Ureter (tissue), 1 donor: ENCODE measurements at regions not wholly inside any gene's neighbourhood (a gene's known extent, or its start where the extent isn't known, plus 50 kb on each side); places are given as distances from the start of the nearest gene placed in this dataset.
"Not testable (repeated sequence)": the region's sequence is repeated elsewhere in the genome, so short reads cannot be mapped to it uniquely, and the experiment has no call there.

Source experiments
- DNase-seq: peaks from one replicate; pipeline ENCODE4 v3.0.0-alpha.2; 2020; ENCODE audit warnings: low spot score
- donor health status: DM: yes; HTN: yes; CAD: no.

DNA sequence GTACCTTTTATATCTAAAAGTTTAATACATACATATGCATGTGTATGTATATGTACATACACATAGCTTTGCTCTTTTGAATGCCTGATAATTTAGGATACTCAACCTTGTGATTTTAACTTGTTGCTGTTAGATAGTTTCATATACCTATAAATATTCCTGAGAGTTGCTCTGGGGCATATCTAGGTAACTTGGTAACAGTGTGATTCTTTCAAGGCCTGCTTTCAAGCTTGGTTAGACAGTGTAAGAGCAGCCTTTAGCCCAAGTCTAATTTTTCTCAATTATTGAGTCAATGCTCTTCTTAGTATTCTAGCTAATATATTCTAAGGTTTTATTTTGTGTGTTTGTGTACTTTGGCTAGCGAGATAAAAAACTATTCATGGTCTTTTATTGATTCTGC, 762.1 kb upstream of the MIR17HG start:
- no peak for DNase-seq

DNA sequence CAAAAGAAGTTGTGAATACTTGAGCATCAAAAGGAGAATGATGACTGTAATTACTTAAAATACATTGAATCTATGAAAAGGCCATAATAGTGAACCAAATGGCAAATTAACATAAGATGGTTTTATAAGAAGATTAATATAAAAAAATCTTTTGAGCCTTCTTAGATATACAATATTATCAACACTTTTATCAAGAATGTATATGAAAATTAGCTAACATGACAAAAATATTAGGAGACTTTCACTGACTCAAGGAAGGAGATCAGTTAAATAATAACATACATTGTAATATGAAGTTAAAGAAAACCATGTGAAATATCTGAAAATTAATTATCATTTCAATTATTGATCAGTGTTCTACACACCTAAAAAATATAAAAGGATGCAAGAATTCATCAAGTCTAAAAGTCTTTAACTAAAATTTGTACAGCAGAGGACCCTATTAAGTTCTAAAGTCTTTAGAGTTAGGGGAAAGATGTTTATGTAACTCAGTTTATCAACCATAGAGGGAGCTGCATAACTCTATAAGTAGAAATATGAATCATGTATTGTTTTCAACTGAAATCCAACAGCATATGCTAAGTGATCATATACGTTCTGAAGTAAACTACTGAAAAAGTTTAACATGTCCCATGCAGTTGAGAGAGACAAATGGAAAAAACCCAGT, 756.1 kb upstream of the MIR17HG start:
- DNase-seq, result no peak

DNA sequence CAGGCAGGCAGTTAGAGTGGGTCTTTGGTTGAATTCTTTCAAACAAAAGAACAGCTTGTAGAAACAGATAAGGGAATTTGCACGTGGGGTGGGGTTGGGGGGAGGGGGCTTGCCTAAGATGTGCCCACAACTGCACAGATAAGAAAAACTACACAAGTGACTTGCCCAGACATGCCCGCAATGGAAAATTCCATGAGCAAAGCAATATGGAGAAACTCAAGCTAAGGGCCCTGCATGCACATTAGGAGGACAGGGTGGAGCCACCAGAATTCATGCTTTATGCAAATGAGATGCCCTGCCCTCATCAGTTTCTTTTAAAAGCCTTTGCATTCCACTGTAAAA, 755.6 kb upstream of the MIR17HG start:
- DNase-seq, result no peak

DNA sequence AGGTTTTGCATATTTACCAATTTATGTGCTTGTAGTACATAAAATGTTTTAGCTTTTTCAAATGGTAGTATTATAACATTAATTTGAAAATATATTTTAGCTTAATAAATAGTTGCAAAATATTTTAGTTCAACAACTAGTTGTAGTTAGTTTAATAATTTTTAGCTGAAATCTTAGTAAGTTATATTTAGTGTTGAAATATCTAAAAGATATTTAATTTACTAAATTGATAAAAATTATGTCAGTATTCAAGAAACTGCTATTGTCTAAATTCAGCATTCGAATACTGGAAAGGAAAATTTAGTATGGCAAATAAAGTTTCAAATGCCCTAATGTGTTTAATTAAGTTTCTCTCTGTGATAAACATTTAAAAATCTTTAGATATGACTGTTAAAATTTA, 754.5 kb upstream of the MIR17HG start:
- no peak for DNase-seq

DNA sequence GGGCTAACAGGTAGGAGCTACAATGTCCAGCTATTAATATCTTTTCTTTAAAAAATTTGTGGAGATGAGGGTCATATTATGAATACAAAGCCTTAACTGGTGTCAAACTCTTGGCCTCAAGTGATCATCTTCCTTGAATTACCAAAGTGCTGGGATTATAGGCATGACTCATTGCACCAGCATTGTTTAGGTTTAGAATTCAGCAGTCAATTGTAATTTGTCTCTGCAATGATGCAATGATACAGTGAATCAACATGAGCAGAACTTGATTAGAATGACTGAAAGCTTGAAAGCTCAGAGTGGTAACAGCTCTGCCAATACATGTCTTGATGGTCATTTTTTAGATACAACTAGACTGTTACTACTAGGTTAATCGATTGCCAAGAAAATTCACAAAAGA, 752.8 kb upstream of the MIR17HG start:
- DNase-seq, result no peak

DNA sequence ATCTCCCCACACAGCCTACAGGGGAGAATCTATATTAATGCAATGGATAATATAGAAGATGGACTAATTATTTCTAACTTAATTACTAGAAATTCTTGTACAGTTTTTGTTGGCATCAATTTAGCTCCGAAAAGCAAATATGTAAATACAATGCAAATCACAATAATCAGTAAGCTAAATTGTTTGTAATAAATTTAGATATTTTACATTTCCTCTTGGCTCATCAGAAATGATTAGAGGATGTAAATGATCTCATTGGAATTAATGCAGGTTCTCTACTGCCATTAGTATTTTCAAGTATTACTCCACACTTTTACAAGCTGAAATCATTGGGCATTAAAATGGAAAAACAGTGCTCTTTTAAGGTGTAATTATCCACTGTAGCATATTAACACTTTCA, 741.8 kb upstream of the MIR17HG start:
- no peak for DNase-seq

DNA sequence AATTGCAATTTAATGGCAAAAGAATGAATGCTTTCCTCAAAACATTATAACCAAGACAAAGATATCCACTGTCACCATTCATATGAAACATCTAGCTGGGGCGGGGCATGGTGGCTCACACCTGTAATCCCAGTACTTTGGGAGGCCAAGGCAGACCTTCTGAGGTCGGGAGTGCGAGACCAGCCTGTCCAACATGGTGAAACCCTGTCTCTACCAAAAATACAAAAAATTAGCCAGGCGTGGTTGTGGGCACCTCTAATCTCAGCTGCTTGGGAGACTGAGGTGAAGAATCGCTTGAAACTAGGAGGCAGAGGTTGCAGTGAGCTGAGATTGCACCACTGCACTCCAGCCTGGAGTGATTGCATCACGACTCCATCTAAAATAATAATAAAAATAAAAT, 740.6 kb upstream of the MIR17HG start:
- not testable (repeated sequence) for DNase-seq

DNA sequence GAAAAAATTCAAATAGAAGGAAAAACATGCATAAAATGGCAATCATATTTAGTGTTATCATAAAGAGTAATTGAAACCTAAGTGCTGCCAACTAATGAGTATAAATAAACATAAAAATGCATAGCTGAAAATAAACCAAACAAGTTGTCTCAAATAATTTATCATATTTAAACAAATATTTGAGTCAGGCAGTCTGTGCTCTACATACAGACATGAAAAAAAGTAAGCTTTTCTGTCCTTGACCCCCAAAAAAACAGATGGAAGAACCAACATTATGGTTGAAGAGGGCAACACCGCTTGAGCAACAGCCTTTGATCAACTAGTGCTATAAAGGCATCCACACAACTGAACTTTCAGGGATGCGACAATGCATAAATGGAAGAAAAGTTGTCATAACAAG, 735.1 kb upstream of the MIR17HG start:
- DNase-seq, result no peak

DNA sequence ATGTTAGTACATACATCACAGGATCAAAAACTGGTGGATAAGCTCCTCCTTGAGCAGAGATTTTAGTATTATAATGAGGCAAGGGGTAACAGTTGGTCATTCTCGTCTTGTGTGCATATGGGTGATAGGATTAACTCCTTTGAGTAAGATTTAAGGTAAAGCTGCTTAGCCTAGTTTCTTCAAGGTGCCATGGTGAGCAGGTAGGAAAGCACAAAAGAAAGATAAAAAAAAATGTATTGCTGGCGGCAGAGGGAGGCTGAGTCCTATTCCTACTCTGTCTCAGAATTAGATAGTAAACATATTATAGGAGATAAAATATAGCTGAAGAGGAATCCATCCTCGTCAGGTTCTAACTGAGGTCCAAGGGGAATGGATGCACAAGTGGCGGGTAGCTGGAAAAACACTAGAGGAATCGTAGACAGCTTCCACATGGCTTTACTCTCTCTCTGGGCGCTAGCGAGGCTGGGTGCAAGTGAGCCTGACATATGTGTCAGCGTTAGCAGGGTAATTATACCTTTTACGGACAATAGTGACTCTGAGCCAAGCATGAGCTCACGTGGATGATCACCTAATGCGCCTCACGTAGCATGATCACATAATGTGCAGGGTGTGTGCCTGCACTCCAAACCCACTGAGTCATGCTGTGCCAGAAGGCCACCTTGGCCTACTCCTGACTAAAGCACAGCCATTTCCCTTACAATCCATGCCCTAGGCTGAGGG, 734.3 kb upstream of the MIR17HG start:
- no peak for DNase-seq

DNA sequence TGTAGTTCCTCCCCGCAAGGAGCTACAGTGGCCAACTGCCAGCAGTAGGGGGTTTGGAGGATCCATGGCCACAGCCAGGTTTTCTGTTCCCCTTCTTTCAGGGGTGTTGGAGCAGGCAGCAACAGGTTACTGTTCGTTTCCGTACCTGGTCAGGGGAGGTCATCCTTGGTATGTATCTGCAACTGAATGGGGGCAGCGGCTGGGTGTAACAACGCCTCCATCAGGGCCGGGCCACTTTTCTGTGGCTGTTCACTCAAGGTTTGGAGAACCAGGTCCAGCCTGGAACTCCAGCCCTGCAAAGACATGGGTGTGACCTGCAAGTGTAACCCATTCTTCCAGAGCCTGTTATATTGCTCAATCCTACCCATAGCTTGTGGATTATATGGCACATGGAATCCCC, 732.3 kb upstream of the MIR17HG start:
- no peak for DNase-seq

DNA sequence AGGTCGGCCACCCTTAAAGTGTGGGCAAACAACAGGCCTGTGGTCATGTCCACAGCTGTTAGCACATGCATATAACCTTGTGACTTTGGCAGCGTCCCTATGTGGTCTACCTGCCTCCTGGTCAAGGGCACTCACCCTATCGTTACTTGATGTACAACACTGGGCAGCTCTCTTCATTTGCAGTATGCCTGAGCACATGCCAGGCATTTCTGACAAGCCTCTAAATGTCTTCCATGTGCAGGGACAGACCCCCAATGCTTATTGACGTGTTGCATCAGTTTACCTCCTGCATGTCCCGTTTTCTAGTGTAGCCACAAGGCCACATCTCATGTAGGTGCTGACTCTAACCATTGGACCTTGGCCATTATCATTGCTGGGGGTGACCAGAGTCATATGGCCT, 731.7 kb upstream of the MIR17HG start:
- DNase-seq, result no peak

DNA sequence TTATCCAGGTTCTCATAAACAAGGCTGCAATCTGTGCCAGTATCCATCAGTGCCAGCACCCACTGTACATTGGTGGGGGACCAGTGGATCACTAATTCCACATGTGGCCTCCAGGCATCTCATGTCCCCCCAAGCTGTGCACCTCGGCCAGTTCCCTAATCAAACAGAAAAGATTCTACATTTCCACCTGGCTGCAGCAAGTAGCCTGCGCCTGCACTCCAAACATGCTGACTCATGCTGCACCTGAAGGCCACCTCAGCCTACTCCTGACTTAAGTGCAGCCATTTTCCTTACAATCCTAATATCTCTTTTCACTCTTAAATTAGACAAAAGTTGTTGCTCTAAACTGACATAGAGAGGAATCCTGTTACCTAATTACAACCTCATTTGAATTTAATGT, 729.4 kb upstream of the MIR17HG start:
- DNase-seq, result no peak

DNA sequence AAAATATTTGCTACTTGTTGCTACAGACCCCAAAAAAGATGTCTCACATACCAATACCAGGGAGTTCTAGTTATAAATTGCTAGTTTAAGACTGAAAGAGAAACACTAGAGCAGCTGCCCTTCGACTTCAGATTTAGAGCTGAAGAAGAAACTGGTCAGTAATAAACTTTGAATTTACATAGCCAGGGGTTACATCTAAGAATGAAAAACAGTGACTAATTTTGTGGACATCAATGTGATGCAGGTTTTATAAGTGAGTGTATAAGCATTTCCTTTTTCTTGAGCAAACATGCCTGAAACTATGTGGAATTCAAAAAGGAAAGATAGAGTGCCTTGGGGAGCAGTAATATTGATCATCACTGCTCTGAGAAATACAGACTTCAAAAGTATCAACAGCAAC, 724.9 kb upstream of the MIR17HG start:
- no peak for DNase-seq

DNA sequence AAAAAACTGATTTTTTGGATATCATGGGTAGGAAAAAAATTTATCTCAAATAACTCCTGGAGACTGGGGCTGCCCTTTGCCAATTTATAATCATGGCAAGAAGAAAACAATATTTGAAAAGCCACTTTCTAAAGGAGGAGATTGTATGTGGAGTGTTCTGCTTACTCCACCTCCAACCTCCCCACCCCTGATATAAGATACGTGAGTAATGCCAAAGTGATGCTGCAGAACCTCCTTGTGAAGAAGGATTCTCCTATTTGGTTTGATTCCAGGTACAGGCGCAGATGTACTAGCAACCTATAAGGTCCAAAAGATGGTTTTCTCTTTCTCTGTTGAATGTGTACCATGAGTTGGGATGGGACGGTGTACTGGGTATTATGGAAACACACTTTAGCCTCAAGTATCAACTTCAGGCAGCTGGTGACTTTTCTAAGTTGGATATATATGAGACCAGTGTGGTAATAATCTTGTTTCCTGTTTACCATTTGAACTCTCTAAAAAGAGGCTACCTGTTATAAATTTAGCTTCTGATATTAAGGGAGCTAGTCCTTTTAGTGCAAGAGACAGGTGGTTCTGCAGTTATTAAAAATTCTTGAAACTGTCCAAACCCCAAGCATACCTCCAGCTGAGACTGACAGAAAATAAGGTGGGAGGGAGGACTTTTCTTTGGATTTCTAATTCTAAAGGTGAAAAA, 724.0 kb upstream of the MIR17HG start:
- no peak for DNase-seq

DNA sequence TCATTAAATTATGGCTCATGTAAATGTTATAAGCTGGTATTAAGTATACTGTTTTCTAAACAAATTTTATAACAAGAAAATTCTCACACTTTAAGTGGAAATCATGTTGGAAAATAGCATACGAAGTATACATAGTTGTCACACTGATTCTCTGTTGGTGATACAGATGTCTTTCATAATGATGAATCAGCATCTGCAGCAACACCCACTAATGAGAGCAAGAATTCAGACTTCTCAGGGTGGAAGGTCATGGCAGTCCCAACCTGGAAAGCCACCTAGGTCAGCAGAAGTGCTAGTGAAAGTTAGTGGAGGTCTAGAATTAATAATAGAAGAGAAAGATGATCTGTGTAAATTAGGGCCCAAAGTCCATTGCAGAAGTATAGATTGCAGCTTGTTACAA, 719.7 kb upstream of the MIR17HG start:
- DNase-seq, result no peak

DNA sequence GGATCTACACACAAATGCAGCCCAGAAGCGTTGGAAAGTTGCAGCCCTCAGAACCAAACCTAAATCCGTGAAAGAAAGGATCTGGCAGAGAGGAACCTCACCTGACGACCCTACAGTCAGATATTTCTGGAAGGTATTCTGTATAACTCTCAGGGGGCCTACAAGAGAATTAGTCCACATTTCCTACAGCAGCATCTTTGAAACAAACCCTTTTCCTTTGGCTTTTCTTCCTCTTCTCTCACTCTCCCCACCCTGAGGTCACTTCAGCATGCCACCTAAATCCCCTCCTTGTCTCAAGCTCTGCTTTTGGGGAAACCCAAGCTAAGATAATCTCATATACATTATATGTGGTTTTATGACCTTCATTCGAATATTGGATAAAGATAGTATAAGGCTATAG, 719.0 kb upstream of the MIR17HG start:
- DNase-seq, result no peak

DNA sequence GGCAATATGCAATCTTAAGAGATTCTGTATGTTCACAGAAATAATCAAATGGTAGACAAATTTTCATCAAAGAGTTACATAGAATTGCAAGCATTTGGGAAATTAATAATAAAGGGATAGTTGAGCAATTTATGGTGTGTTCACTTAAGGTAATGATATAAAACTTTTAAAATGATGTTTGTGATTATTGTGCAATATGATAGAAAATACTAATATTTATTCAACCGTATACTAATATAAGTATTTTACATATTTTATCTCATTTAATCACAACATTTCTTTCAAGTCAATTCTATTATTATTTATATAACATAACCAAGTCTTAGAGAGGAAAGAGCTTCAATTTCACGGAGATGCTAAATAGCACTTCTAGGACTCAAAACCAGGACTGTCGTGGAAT, 716.8 kb upstream of the MIR17HG start:
- no peak for DNase-seq

DNA sequence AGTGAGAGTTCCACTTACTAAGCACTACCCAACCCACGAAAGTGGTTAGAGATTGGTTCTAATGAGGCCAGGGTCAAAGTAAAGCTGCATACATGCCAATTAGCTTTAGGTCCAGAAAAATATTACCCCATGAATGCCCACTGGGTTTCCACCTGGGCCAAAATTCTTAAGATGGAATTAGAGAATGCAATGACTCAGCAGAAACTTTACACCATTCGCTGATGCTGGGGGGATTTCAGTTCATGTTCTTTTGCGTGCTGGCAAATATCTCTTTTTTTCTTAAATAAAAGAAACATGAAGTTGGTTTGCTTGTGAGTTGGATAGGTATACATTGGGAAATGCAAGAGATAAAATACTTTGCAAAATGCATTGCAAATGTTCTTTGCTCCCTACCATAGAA, 715.3 kb upstream of the MIR17HG start:
- no peak for DNase-seq

DNA sequence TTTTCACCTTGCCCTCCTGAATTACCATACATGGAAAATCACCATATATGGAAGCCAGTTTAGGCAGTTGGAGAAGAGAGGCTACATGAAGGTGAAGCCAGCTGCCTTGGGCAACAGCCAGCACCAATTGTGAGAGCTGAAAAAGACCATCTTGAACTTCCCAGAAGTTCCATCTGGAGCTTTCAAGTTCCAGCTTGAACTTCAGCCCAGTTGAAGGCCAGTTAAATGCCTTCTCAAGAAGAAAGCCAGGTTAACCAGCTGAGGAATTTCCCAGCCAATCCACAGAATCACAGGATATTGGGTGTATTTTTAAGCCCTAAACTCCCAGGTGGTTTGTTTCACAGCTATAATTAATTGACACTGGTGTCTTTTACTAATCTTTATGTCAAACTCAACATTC, 713.6 kb upstream of the MIR17HG start:
- no peak for DNase-seq

DNA sequence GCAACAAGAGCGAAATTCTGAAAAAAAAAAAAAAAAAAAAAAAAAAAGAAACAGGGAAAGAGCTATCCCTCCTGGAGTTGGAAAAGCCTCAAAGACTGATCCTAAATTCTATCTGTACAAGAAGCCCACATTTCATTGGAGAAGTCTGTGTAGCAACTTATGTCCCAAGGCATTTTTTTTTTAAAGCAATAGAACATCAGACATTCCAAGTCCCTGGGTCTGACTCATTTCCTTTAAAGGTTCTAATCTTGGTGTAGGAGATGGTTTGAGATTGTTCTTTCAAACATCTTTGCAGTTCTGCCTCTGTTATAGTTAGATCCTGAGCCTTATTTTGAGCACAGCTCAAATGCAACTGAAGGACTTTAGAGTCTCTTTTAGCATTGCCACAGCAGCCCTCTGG, 706.5 kb upstream of the MIR17HG start:
- no peak for DNase-seq

DNA sequence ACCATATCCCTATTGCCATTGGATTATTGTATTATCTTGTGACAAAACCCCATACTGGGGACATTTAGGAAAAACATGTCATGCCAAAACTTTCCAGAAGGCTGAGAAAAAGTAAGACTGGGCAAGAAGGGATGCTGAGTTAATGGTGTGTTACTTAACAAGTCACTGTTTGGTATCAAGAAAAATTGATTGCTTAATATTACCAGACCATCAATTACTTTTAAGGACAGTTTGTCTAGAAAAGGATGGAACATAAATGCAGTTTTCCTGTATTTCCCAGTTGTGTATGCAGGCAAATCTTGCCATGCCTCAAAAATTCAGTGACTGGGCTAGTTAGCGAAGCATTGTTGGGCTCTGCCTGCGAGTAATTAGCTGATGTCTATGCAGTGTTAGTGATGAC, 705.6 kb upstream of the MIR17HG start:
- no peak for DNase-seq

DNA sequence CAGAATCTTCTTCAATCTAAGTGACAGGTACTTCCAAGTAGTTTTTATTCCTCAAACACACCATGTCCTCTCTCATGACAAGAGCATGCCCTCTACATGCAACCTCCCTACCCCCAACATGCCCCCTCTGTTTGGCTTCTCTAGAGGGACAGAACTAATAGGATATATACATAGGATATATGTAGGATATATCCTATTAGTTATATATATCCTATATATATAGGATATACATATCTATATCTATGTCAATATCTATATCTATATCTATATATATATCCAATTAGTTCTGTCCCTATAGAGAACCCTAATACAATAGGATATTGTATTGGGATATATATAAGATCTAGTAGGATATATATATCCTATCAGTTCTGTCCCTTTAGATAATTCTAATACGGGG, 701.9 kb upstream of the MIR17HG start:
- no peak for DNase-seq

DNA sequence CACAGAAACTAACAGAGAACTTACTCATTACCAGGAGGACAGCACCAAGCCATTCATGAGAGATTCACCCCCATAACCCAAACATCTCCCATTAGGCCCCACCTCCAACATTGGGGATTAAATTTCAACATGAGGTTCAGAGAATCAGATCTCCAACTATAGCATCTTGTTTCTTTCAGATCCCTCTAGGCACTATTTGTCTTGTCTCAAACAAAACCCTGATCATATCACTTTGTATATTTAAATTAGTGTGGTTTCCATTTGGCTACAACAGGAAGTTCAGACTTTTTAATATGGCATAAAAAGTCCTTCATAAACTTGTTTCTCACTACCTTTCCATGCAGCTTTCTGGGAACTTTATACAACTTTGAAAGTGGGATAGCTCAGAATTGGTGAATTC, 699.0 kb upstream of the MIR17HG start:
- no peak for DNase-seq

DNA sequence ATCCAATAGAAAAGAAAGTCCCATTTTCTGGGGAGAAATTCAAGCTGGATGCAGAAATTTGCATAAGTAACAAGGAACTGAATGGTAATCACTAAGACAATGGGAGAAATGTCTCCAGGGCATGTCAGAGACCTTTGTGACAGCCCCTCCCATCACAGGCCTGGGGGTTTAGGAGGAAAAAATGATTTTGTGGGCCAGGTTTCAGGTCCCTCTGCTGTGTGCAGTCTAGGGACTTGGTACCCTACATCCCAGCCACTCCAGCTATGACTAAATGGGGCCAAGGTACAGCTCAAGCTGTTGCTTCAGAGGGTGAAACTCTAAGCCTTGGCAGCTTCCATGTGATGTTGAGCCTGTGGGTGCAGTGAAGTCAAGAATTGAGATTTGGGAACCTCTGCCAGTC, 695.5 kb upstream of the MIR17HG start:
- DNase-seq, result no peak
